IMR-90 (cell line): ENCODE measurements at regions not wholly inside any gene's neighbourhood (a gene's known extent, or its start where the extent isn't known, plus 50 kb on each side); places are given as distances from the start of the nearest gene placed in this dataset.

Experiments used
- ATAC-seq: fragments of 200-7000 bp; cut with Tn5 transposase; 2 replicates; pipeline ENCODE4 v1.9.1; 2020; ENCODE audit warnings: low read depth, mild to moderate bottlenecking, moderate library complexity
- BruUV-seq: library from RNA; stranded (reverse); fragments of 400-500 nt; replicated peaks from 2 replicates; lab custom pipeline; 2021; lab: Mats Ljungman, UMichigan
- CTCF ChIA-PET: fragments of 300-600 bp; formaldehyde crosslinking; extraction: SDS; loops from one replicate; lab custom pipeline; 2021; ENCODE audit warnings: antibody characterized with exemption; lab: Yijun Ruan, JAX
- POLR2A ChIA-PET: fragments of 300-600 bp; sonication (Branson Sonifier 250); formaldehyde crosslinking; loops from one replicate; lab custom pipeline; 2022; ENCODE audit warnings: antibody characterized with exemption; ENCODE audit not compliant: unreplicated experiment; lab: Charles Lee
- DNase-seq: peaks from one replicate; pipeline ENCODE4 v3.0.0; 2013
- H2AFZ ChIP-seq: replicated peaks from 2 replicates; pipeline ENCODE3; 2013; ENCODE audit warnings: low read length, mild to moderate bottlenecking; ENCODE audit not compliant: poor library complexity
- H2AK5ac ChIP-seq: 2 replicates; pipeline ENCODE4 v1.6.1; 2013; ENCODE audit warnings: low read depth, low read length, inconsistent platforms
- H2AK9ac ChIP-seq: replicated peaks from 2 replicates; pipeline ENCODE3; 2013; ENCODE audit warnings: mild to moderate bottlenecking, low read depth, low read length, moderate library complexity; ENCODE audit not compliant: poor library complexity
- H2BK120ac ChIP-seq: 2 replicates; pipeline ENCODE4 v1.6.1; 2013; ENCODE audit warnings: low read depth, low read length, inconsistent platforms
- H2BK15ac ChIP-seq: 3 replicates; pipeline ENCODE4 v1.6.1; 2013; ENCODE audit warnings: low read depth, low read length, inconsistent platforms
- H2BK20ac ChIP-seq: 2 replicates; pipeline ENCODE4 v1.6.1; 2013; ENCODE audit warnings: low read depth, mild to moderate bottlenecking, inconsistent platforms, low read length, moderate library complexity
- H2BK5ac ChIP-seq: 2 replicates; pipeline ENCODE4 v1.6.1; 2013; ENCODE audit warnings: mild to moderate bottlenecking, low read depth, low read length, inconsistent platforms; ENCODE audit not compliant: poor library complexity, severe bottlenecking
- H3K14ac ChIP-seq: replicated peaks from 2 replicates; pipeline ENCODE4 v1.6.1; 2013; ENCODE audit warnings: low read depth, low read length, inconsistent platforms
- H3K18ac ChIP-seq: 2 replicates; pipeline ENCODE4 v1.6.1; 2013; ENCODE audit warnings: low read depth, low read length, control low read depth
- H3K23ac ChIP-seq: 2 replicates; pipeline ENCODE4 v1.6.1; 2013; ENCODE audit warnings: low read depth, low read length, inconsistent platforms
- H3K27ac ChIP-seq: 2 replicates; pipeline ENCODE4 v1.5.1; 2013; ENCODE audit warnings: mild to moderate bottlenecking, control low read depth, low read length; ENCODE audit not compliant: insufficient read depth
- H3K27me3 ChIP-seq: 2 replicates; pipeline ENCODE4 v1.6.1; 2013; ENCODE audit warnings: low read length; ENCODE audit not compliant: control insufficient read depth, insufficient read depth
- H3K36me3 ChIP-seq: 2 replicates; pipeline ENCODE4 v1.6.1; 2013; ENCODE audit warnings: low read length, mixed read lengths; ENCODE audit not compliant: control insufficient read depth, insufficient read depth
- H3K4ac ChIP-seq: 2 replicates; pipeline ENCODE4 v1.6.1; 2013; ENCODE audit warnings: low read depth, low read length, inconsistent platforms
- H3K4me1 ChIP-seq: 2 replicates; pipeline ENCODE4 v1.6.1; 2013; ENCODE audit warnings: low read length, mixed read lengths; ENCODE audit not compliant: control insufficient read depth, insufficient read depth
- H3K4me2 ChIP-seq: 2 replicates; pipeline ENCODE4 v1.6.1; 2013; ENCODE audit warnings: low read depth, mild to moderate bottlenecking, control low read depth, low read length, moderate library complexity
- H3K4me3 ChIP-seq: 2 replicates; pipeline ENCODE4 v1.5.1; 2013; ENCODE audit warnings: low read depth, mild to moderate bottlenecking, control low read depth, low read length, moderate library complexity; ENCODE audit not compliant: insufficient read depth
- H3K56ac ChIP-seq: 2 replicates; pipeline ENCODE4 v1.6.1; 2013; ENCODE audit warnings: low read length, inconsistent platforms; ENCODE audit not compliant: insufficient read depth; ENCODE audit errors: extremely low read depth
- H3K79me1 ChIP-seq, 2 experiments: 2 replicates each; pipeline ENCODE4 v1.6.1; 2013; ENCODE audit warnings: low read length in 2 of 2, inconsistent platforms in 1 of 2, low read depth in 1 of 2
- H3K9ac ChIP-seq: 2 replicates; pipeline ENCODE4 v1.6.1; 2013; ENCODE audit warnings: low read depth, low read length, control low read depth
- H3K9me1 ChIP-seq: 2 replicates; pipeline ENCODE4 v1.6.1; 2013; ENCODE audit warnings: low read length, inconsistent platforms; ENCODE audit not compliant: insufficient read depth
- H3K9me3 ChIP-seq: 2 replicates; pipeline ENCODE4 v1.6.1; 2013; ENCODE audit warnings: low read length; ENCODE audit not compliant: control insufficient read depth, insufficient read depth
- H4K20me1 ChIP-seq: 2 replicates; pipeline ENCODE4 v1.6.1; 2013; ENCODE audit warnings: low read length, inconsistent platforms; ENCODE audit not compliant: insufficient read depth
- H4K5ac ChIP-seq: 2 replicates; pipeline ENCODE4 v1.6.1; 2013; ENCODE audit warnings: mild to moderate bottlenecking, low read depth, low read length, control low read depth
- H4K8ac ChIP-seq, 2 experiments: 2 replicates each; pipeline ENCODE4 v1.6.1; 2013; ENCODE audit warnings: low read depth in 2 of 2, low read length in 2 of 2, control low read depth in 1 of 2, inconsistent platforms in 1 of 2
- H4K91ac ChIP-seq: 2 replicates; pipeline ENCODE4 v1.6.1; 2013; ENCODE audit warnings: low read depth, low read length, inconsistent platforms; ENCODE audit not compliant: insufficient read depth
- BHLHE40 ChIP-seq: fragments of 150-350 bp; IDR thresholded peaks from 2 replicates; pipeline ENCODE4 v1.6.1; 2016; ENCODE audit warnings: mild to moderate bottlenecking, low read depth, low read length
- CEBPB ChIP-seq: IDR thresholded peaks from 2 replicates; pipeline ENCODE4 v1.6.1; 2012; ENCODE audit warnings: low read depth, low read length, improper control_type of control experiment
- CHD1 ChIP-seq: IDR thresholded peaks from 2 replicates; pipeline ENCODE4 v1.6.1; 2012; ENCODE audit warnings: low read depth, low read length, improper control_type of control experiment
- FOS ChIP-seq: fragments of 150-350 bp; IDR thresholded peaks from 2 replicates; pipeline ENCODE4 v1.6.1; 2016; ENCODE audit warnings: low read depth, low read length
- MAFK ChIP-seq: IDR thresholded peaks from 2 replicates; pipeline ENCODE4 v1.6.1; 2012; ENCODE audit warnings: low read depth, low read length, improper control_type of control experiment
- MAZ ChIP-seq: IDR thresholded peaks from 2 replicates; pipeline ENCODE4 v1.6.1; 2012; ENCODE audit warnings: low read depth, mild to moderate bottlenecking, low read length, improper control_type of control experiment, moderate library complexity, borderline replicate concordance
- MXI1 ChIP-seq: IDR thresholded peaks from 2 replicates; pipeline ENCODE4 v1.6.1; 2012; ENCODE audit warnings: low read depth, mild to moderate bottlenecking, low read length, moderate library complexity, borderline replicate concordance
- NFE2L2 ChIP-seq: fragments of 150-350 bp; IDR thresholded peaks from 2 replicates; pipeline ENCODE4 v1.6.1; 2016; ENCODE audit warnings: low read depth, mild to moderate bottlenecking, low read length
- POLR2A ChIP-seq: IDR thresholded peaks from 2 replicates; pipeline ENCODE4 v1.6.1; 2012; ENCODE audit warnings: mild to moderate bottlenecking, low read depth, low read length
- RAD21 ChIP-seq: IDR thresholded peaks from 2 replicates; pipeline ENCODE4 v1.6.1; 2012; ENCODE audit warnings: low read length, improper control_type of control experiment
- RCOR1 ChIP-seq: IDR thresholded peaks from 2 replicates; pipeline ENCODE4 v1.6.1; 2012; ENCODE audit warnings: mild to moderate bottlenecking, low read length, improper control_type of control experiment; ENCODE audit not compliant: insufficient replicate concordance
- RFX5 ChIP-seq: IDR thresholded peaks from 2 replicates; pipeline ENCODE4 v1.8.0; 2012; ENCODE audit warnings: low read depth, mild to moderate bottlenecking, low read length, moderate library complexity
- SMC3 ChIP-seq: fragments of 150-350 bp; IDR thresholded peaks from 2 replicates; pipeline ENCODE4 v1.6.1; 2016; ENCODE audit warnings: low read depth, mild to moderate bottlenecking, antibody characterized with exemption, low read length, moderate library complexity
- WGBS, 2 experiments: methylation state at CpG; one replicate each; pipeline versions ENCODE4 v1.1.5 to v1.1.7; 2013; ENCODE audit warnings: missing lambda C conversion rate in 2 of 2; ENCODE audit not compliant: insufficient read length in 1 of 2; ENCODE audit errors: extremely low coverage in 2 of 2; 5-methylcytosine and 5-hydroxymethylcytosine counted together
- dilution Hi-C: fragments of 300-500 bp; cut with HindIII; formaldehyde crosslinking; loops from one replicate; pipeline ENCODE4 v1.14.3; 2018; ENCODE audit warnings: low sequenced_read_pairs; ENCODE audit not compliant: unreplicated experiment
- in situ Hi-C: fragments of 300-500 bp; cut with MboI; formaldehyde crosslinking; loops from 3 replicates; pipeline ENCODE4 v1.14.3; 2019; ENCODE audit warnings: low sequenced_read_pairs, inconsistent platforms, mixed read lengths
- intact Hi-C: fragments of 100-400 bp; cut with micrococcal nuclease; formaldehyde crosslinking; loops from 2 replicates; pipeline ENCODE4 v1.10.0; 2022
- TF ChIP-seq, protein P1 (sequence below): fragments of 150-350 bp; IDR thresholded peaks from 2 replicates; pipeline ENCODE4 v1.6.1; 2016; ENCODE audit warnings: low read depth, mild to moderate bottlenecking, low read length, moderate library complexity, borderline replicate concordance
- TF ChIP-seq, protein P2 (sequence below): conservative IDR thresholded peaks from 2 replicates; pipeline ENCODE4 v1.5.1; 2012; ENCODE audit warnings: mild to moderate bottlenecking, low read depth, low read length, improper control_type of control experiment
- TF ChIP-seq, protein P3 (sequence below): fragments of 150-350 bp; IDR thresholded peaks from 2 replicates; pipeline ENCODE4 v1.6.1; 2017; ENCODE audit warnings: mild to moderate bottlenecking, antibody characterized with exemption, low read length, low read depth

DNA sequence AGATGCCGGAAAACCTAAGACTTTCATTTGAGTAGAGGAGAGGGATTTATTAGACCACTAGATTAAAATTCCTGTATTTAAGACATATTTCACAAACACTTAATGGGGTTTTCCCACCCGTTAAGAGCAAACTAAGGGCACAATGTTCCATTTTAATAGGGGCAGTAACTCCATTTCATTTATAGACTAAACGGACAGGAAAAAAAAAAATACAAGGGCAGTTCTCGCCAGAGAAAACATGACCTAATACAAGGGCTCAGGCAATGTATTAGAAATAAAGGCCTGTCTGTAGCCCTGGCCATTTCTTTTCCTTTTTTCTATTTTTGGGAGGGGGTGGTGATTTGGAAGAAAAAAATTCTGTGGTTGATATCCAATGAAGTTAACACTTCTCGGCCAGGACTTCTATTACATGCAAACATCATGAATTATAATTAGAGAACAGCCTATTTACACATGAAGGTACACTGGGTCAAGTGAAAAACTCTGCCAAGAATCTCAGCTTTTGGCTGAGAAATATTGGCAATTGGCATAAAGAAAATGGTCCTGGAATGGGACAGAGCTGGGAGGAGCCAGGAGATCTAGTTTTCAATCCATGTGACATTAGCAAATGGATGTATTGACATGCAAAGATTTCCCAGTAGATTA, 641.1 kb upstream of the TBX3 start:
- ATAC-seq (no peak), DNase-seq (no peak)
- no peak overlapping the region for H3K56ac ChIP-seq
- H3K4me2 ChIP-seq = no peak overlapping the region
- in situ Hi-C loops (loop anchor here (25.0 kb wide), 1 partner anchor 913 kb away; the partner anchor contains the start of gene TBX5), dilution Hi-C loops (no loop called here), intact Hi-C loops (no loop called here)
- H3K9me3 ChIP-seq = no peaks in the 10 kb centered on the region
- no peak overlapping the region for H3K23ac ChIP-seq
- H2AFZ ChIP-seq = no peak overlapping the region
- POLR2A ChIA-PET = no interaction called here
- no peak for TF ChIP-seq SMC3
- TF ChIP-seq, protein P1, sequence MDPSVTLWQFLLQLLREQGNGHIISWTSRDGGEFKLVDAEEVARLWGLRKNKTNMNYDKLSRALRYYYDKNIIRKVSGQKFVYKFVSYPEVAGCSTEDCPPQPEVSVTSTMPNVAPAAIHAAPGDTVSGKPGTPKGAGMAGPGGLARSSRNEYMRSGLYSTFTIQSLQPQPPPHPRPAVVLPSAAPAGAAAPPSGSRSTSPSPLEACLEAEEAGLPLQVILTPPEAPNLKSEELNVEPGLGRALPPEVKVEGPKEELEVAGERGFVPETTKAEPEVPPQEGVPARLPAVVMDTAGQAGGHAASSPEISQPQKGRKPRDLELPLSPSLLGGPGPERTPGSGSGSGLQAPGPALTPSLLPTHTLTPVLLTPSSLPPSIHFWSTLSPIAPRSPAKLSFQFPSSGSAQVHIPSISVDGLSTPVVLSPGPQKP = no peak
- no peak for TF ChIP-seq MAZ
- no peak for TF ChIP-seq CEBPB
- no peak for TF ChIP-seq RFX5
- TF ChIP-seq, protein P2, sequence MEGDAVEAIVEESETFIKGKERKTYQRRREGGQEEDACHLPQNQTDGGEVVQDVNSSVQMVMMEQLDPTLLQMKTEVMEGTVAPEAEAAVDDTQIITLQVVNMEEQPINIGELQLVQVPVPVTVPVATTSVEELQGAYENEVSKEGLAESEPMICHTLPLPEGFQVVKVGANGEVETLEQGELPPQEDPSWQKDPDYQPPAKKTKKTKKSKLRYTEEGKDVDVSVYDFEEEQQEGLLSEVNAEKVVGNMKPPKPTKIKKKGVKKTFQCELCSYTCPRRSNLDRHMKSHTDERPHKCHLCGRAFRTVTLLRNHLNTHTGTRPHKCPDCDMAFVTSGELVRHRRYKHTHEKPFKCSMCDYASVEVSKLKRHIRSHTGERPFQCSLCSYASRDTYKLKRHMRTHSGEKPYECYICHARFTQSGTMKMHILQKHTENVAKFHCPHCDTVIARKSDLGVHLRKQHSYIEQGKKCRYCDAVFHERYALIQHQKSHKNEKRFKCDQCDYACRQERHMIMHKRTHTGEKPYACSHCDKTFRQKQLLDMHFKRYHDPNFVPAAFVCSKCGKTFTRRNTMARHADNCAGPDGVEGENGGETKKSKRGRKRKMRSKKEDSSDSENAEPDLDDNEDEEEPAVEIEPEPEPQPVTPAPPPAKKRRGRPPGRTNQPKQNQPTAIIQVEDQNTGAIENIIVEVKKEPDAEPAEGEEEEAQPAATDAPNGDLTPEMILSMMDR = no peak
- no peak for TF ChIP-seq BHLHE40
- no peak for TF ChIP-seq POLR2A
- no peak for TF ChIP-seq RAD21
- no peak for TF ChIP-seq FOS
- TF ChIP-seq, protein P3, sequence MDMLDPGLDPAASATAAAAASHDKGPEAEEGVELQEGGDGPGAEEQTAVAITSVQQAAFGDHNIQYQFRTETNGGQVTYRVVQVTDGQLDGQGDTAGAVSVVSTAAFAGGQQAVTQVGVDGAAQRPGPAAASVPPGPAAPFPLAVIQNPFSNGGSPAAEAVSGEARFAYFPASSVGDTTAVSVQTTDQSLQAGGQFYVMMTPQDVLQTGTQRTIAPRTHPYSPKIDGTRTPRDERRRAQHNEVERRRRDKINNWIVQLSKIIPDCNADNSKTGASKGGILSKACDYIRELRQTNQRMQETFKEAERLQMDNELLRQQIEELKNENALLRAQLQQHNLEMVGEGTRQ = no peak
- TF ChIP-seq MAFK = no peak
- TF ChIP-seq CHD1 = no peak
- TF ChIP-seq MXI1 = no peak
- TF ChIP-seq RCOR1 = no peak
- no peak for TF ChIP-seq NFE2L2
- no peak overlapping the region for H4K8ac ChIP-seq
- H3K18ac ChIP-seq = no peak overlapping the region
- no peak overlapping the region for H2BK5ac ChIP-seq
- H3K27ac ChIP-seq = no peak overlapping the region
- WGBS, 2 experiments = no CpG with 5 or more reads among the region's 5 CpGs
- no peak overlapping the region for H3K14ac ChIP-seq
- H3K4ac ChIP-seq = 0 out of 2 replicates have a peak overlapping the region, but pooled peaks have one; percentile 4
- no peak overlapping the region for H2AK9ac ChIP-seq
- no peak overlapping the region for H4K91ac ChIP-seq
- H3K9me1 ChIP-seq = no peaks in the 10 kb centered on the region; the same call in 1 of the 2 replicates
- H3K4me3 ChIP-seq = no peak overlapping the region
- no peak overlapping the region; the same call in 2 of the 3 replicates for H2BK15ac ChIP-seq
- no peak overlapping the region for H4K5ac ChIP-seq
- H3K79me1 ChIP-seq = no peaks in the 10 kb centered on the region; a peak in 1 of 4 replicates
- H3K36me3 ChIP-seq = no peaks in the 10 kb centered on the region
- H2BK120ac ChIP-seq = no peak overlapping the region
- peaks cover 1% of the 10 kb centered on the region; the same call in 1 of the 2 replicates for H3K4me1 ChIP-seq
- no peak overlapping the region for H3K9ac ChIP-seq
- no peaks in the 10 kb centered on the region for H3K27me3 ChIP-seq
- H2BK20ac ChIP-seq = no peak overlapping the region
- no TSS peak for BruUV-seq
- no peak overlapping the region for H2AK5ac ChIP-seq
- no peaks in the 10 kb centered on the region for H4K20me1 ChIP-seq
- CTCF ChIA-PET = interaction anchor here (0.6 kb wide), 1 partner anchor 33 kb away, joined by 8 read pairs; no protein-coding TSS in a partner anchor
